Heart left ventricle (tissue), 13 donors: ENCODE measurements at regions not wholly inside any gene's neighbourhood (a gene's known extent, or its start where the extent isn't known, plus 50 kb on each side); places are given as distances from the start of the nearest gene placed in this dataset.

Experiments used
- POLR2A ChIP-seq, 2 donors: fragments of 450-650 bp; IDR thresholded peaks; one replicate each; pipeline ENCODE4 v1.6.1; 2017; ENCODE audit warnings: antibody characterized with exemption in 2 of 2, mild to moderate bottlenecking in 2 of 2, moderate library complexity in 2 of 2
- TF ChIP-seq, protein P1 (sequence below), 12 donors: fragments of 200-600 bp; sonication (generic) in 4 of 12; IDR thresholded peaks; one replicate each; pipeline versions ENCODE4 v1.5.0 to v1.8.0; 2018 to 2022; ENCODE audit warnings: antibody characterized with exemption in 12 of 12, mild to moderate bottlenecking in 5 of 12
- donor health status: ischemic (EF 13 %, LVEDD 7.1; RV severe dilation, severe dysfunction).
- donor health status: DM: no; HTN: yes; CAD: no.
- donor health status: DM: no; HTN: no; CAD: no.
- donor health status: ischemic (EF 25% LVEDD 6.9; RV normal size, moderate dysfunction).
- donor health status: ischemic (EF 25% LVEDD 5.7; RV mildly dilated, moderate dysfunction).
- donor health status: ischemic (EF 35%, LVEDD 5.7; RV mildly dilated, moderate dysfunction).
- donor health status: nonischemic (EF 11% LVEDD 7.7; RV severe dilation, severe dysfunction).
- donor health status: DM: yes; HTN: yes; CAD: no.
- donor health status: PGD.
- donor health status: ischemic (EF 29% LVEDD 5.4; RV normal size, mild dysfunction).
- donor health status: nonischemic (EF 23%, LVEDD 6.1; RV moderate dilation, normal function).

DNA sequence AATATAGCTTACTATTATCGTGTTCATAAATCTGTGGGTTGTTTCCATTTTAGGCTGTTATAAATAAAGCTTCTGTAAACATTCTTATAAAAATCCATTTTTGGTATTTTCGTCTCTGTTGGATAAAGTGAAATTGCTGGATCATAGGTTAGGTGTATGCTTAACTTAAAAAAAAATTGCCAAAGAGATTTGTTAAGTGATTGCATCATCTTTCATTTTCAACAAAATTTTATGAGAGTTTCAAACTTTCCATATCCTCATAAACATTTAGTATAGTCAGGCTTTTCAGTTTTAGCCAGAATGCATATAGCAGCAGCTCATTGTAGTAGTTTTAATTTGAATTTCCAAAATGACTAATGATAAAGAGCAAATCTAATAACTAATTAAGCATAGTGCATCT, 146.7 kb upstream of the CNTN5 start:
- TF ChIP-seq, protein P1, sequence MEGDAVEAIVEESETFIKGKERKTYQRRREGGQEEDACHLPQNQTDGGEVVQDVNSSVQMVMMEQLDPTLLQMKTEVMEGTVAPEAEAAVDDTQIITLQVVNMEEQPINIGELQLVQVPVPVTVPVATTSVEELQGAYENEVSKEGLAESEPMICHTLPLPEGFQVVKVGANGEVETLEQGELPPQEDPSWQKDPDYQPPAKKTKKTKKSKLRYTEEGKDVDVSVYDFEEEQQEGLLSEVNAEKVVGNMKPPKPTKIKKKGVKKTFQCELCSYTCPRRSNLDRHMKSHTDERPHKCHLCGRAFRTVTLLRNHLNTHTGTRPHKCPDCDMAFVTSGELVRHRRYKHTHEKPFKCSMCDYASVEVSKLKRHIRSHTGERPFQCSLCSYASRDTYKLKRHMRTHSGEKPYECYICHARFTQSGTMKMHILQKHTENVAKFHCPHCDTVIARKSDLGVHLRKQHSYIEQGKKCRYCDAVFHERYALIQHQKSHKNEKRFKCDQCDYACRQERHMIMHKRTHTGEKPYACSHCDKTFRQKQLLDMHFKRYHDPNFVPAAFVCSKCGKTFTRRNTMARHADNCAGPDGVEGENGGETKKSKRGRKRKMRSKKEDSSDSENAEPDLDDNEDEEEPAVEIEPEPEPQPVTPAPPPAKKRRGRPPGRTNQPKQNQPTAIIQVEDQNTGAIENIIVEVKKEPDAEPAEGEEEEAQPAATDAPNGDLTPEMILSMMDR (IDR thresholded peaks at IDR 0.05): no peak
- TF ChIP-seq POLR2A (IDR thresholded peaks at IDR 0.05): no peak
